Neuronal stem cell (in vitro differentiated cells): ENCODE measurements at regions not wholly inside any gene's neighbourhood (a gene's known extent, or its start where the extent isn't known, plus 50 kb on each side); places are given as distances from the start of the nearest gene placed in this dataset.

Experiments used
- DNase-seq: peaks from one replicate; pipeline ENCODE4 v3.0.0-alpha.2; 2013; ENCODE audit warnings: low spot score
- H2AFZ ChIP-seq: one replicate; pipeline ENCODE4 v1.6.1; 2013; ENCODE audit warnings: mild to moderate bottlenecking, low read length, inconsistent platforms
- H2AK5ac ChIP-seq: 2 replicates; pipeline ENCODE4 v1.6.1; 2013; ENCODE audit warnings: low read depth, mild to moderate bottlenecking, inconsistent platforms, low read length, moderate library complexity, mixed read lengths
- H2BK120ac ChIP-seq: 2 replicates; pipeline ENCODE4 v1.6.1; 2013; ENCODE audit warnings: low read depth, mild to moderate bottlenecking, inconsistent platforms, low read length, moderate library complexity, mixed read lengths
- H2BK12ac ChIP-seq: one replicate; pipeline ENCODE4 v1.6.1; 2013; ENCODE audit warnings: low read length, inconsistent platforms
- H2BK15ac ChIP-seq: 2 replicates; pipeline ENCODE4 v1.6.1; 2013; ENCODE audit warnings: mild to moderate bottlenecking, low read length, inconsistent platforms, mixed read lengths
- H2BK5ac ChIP-seq: one replicate; pipeline ENCODE4 v1.6.1; 2013; ENCODE audit warnings: inconsistent platforms, mild to moderate bottlenecking, low read length, moderate library complexity
- H3K14ac ChIP-seq: one replicate; pipeline ENCODE4 v1.6.1; 2013; ENCODE audit warnings: low read length, inconsistent platforms
- H3K18ac ChIP-seq: 2 replicates; pipeline ENCODE4 v1.6.1; 2013; ENCODE audit warnings: low read length, inconsistent platforms
- H3K23ac ChIP-seq: 2 replicates; pipeline ENCODE4 v1.6.1; 2013; ENCODE audit warnings: low read depth, mild to moderate bottlenecking, mixed read lengths, low read length, inconsistent platforms; ENCODE audit not compliant: poor library complexity
- H3K27ac ChIP-seq: replicated peaks from 3 replicates; pipeline ENCODE4 v1.5.1; 2013; ENCODE audit warnings: low read length, inconsistent platforms
- H3K27me3 ChIP-seq, 3 experiments: 2 replicates each; pipeline ENCODE4 v1.6.1; 2013; ENCODE audit warnings: low read length in 3 of 3, mild to moderate bottlenecking in 2 of 3, inconsistent platforms in 1 of 3, low read depth in 1 of 3, mixed read lengths in 1 of 3, moderate library complexity in 1 of 3; ENCODE audit not compliant: control insufficient read depth in 3 of 3, insufficient read depth in 3 of 3
- H3K36me3 ChIP-seq, 2 donors: replicated peaks in 1 of 2; 2 replicates each; pipeline ENCODE4 v1.6.1; 2013; ENCODE audit warnings: low read length in 2 of 2; ENCODE audit not compliant: control insufficient read depth in 2 of 2, insufficient read depth in 2 of 2
- H3K4ac ChIP-seq: 2 replicates; pipeline ENCODE4 v1.6.1; 2013; ENCODE audit warnings: inconsistent platforms, mild to moderate bottlenecking, low read length, moderate library complexity
- H3K4me1 ChIP-seq, 2 donors: 1 replicate in 1 of 2; 2 replicates in 1 of 2; pipeline ENCODE4 v1.6.1; 2013; ENCODE audit warnings: low read length in 2 of 2, low read depth in 1 of 2; ENCODE audit not compliant: control insufficient read depth in 2 of 2, insufficient read depth in 1 of 2
- H3K4me2 ChIP-seq: one replicate; pipeline ENCODE4 v1.6.1; 2013; ENCODE audit warnings: mild to moderate bottlenecking, low read length, inconsistent platforms; ENCODE audit not compliant: insufficient read depth, poor library complexity, severe bottlenecking
- H3K4me3 ChIP-seq, 2 donors: 2 replicates each; pipeline ENCODE4 v1.5.1; 2013; ENCODE audit warnings: low read length in 2 of 2, mild to moderate bottlenecking in 2 of 2, inconsistent platforms in 1 of 2, moderate library complexity in 1 of 2
- H3K79me1 ChIP-seq: one replicate; pipeline ENCODE4 v1.6.1; 2013; ENCODE audit warnings: low read depth, mild to moderate bottlenecking, inconsistent platforms, low read length, moderate library complexity
- H3K9ac ChIP-seq: one replicate; pipeline ENCODE4 v1.6.1; 2013; ENCODE audit warnings: mild to moderate bottlenecking, low read depth, low read length, inconsistent platforms; ENCODE audit not compliant: poor library complexity
- H3K9me3 ChIP-seq, 2 donors: replicated peaks in 1 of 2; 2 replicates each; pipeline versions ENCODE3 to v1.6.1; 2013; ENCODE audit warnings: low read length in 2 of 2, mild to moderate bottlenecking in 2 of 2, inconsistent platforms in 1 of 2, low read depth in 1 of 2, mixed read lengths in 1 of 2, moderate library complexity in 1 of 2; ENCODE audit not compliant: control insufficient read depth in 2 of 2, insufficient read depth in 1 of 2
- H4K8ac ChIP-seq: one replicate; pipeline ENCODE4 v1.6.1; 2013; ENCODE audit warnings: low read depth, mild to moderate bottlenecking, inconsistent platforms, low read length, moderate library complexity
- H4K91ac ChIP-seq: one replicate; pipeline ENCODE4 v1.6.1; 2013; ENCODE audit warnings: low read length, low read depth, mild to moderate bottlenecking, inconsistent platforms; ENCODE audit not compliant: poor library complexity
- WGBS, 2 donors: extraction: QIAGEN DNeasy Blood & Tissue Kit; methylation state at CpG; one replicate each; pipeline ENCODE4 v1.1.7; 2013; ENCODE audit warnings: missing lambda C conversion rate in 2 of 2, mixed read lengths in 1 of 2; ENCODE audit not compliant: insufficient read length in 2 of 2, insufficient replicate concordance in 1 of 2; ENCODE audit errors: extremely low coverage in 2 of 2; 5-methylcytosine and 5-hydroxymethylcytosine counted together

GRCh38 chr2:159880729-159881128, 82.7 kb upstream of the CD302 start:
- H2AK5ac ChIP-seq = no peak overlapping the region
- peaks cover 0 to 5% (median 0%) of the 10 kb centered on the region in 3 experiments for H3K27me3 ChIP-seq
- no peak overlapping the region for H2AFZ ChIP-seq
- H4K91ac ChIP-seq = no peak overlapping the region
- H2BK15ac ChIP-seq = no peak overlapping the region
- DNase-seq = no peak
- no peak overlapping the region for H2BK5ac ChIP-seq
- no peak overlapping the region for H3K4me2 ChIP-seq
- no peak overlapping the region for H3K23ac ChIP-seq
- H4K8ac ChIP-seq = no peak overlapping the region
- no peak overlapping the region for H3K4ac ChIP-seq
- H3K18ac ChIP-seq = no peak overlapping the region
- no peak overlapping the region for H3K9ac ChIP-seq
- WGBS, 2 donors = no CpG with 5 or more reads among the region's 8 CpGs
- no peaks in the 10 kb centered on the region for H3K9me3 ChIP-seq
- no peak overlapping the region for H3K14ac ChIP-seq
- H3K36me3 ChIP-seq = no peaks in the 10 kb centered on the region
- H3K27ac ChIP-seq = no peak overlapping the region
- H2BK120ac ChIP-seq = no peak overlapping the region
- H2BK12ac ChIP-seq = no peak overlapping the region
- H3K79me1 ChIP-seq = no peaks in the 10 kb centered on the region
- H3K4me1 ChIP-seq = peaks cover 0 to 2% of the 10 kb centered on the region in 2 donors
- H3K4me3 ChIP-seq = no peak overlapping the region

DNA sequence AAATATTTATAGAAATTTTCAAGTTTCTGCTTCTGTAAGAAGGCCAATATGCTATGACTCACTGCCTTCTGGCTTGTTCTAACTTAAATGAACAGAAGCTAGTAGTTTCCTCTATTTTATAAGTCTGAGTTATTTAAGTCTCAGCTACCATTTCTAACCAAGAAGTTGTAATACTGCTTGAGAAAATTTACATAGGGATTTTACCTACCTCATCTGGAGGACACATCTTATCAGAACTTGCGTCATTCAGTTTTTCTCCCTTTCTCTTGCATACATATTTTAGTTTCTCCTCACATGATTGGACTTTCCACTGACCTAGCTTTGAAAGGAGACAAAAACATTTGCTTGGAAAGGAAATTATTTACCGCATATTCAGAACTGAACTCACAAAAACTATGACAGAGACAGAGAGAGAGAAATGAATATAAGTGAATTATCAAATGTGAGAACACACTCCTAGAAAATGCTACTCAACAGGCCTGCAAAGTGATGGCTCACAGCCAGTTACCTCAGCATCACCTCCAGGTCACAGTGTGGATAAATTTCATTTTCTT, 81.1 kb upstream of the CD302 start:
- H3K4me3 ChIP-seq = no peak overlapping the region
- no peak overlapping the region for H2BK15ac ChIP-seq
- H2BK12ac ChIP-seq = no peak overlapping the region
- peaks cover 0 to 2% of the 10 kb centered on the region in 2 donors for H3K4me1 ChIP-seq
- H3K18ac ChIP-seq = no peak overlapping the region
- no peak for DNase-seq
- H2AFZ ChIP-seq = no peak overlapping the region
- H2BK5ac ChIP-seq = no peak overlapping the region
- H4K8ac ChIP-seq = no peak overlapping the region
- no peak overlapping the region for H4K91ac ChIP-seq
- H3K27ac ChIP-seq = no peak overlapping the region
- no peak overlapping the region for H3K4me2 ChIP-seq
- no peak overlapping the region for H2BK120ac ChIP-seq
- no CpG with 5 or more reads among the region's 2 CpGs for WGBS, 2 donors
- no peak overlapping the region for H3K23ac ChIP-seq
- H3K9me3 ChIP-seq = no peaks in the 10 kb centered on the region
- H3K9ac ChIP-seq = no peak overlapping the region
- H3K36me3 ChIP-seq = no peaks in the 10 kb centered on the region
- H3K79me1 ChIP-seq = no peaks in the 10 kb centered on the region
- peaks cover 0 to 3% (median 0%) of the 10 kb centered on the region in 3 experiments for H3K27me3 ChIP-seq
- no peak overlapping the region for H2AK5ac ChIP-seq
- H3K4ac ChIP-seq = no peak overlapping the region
- no peak overlapping the region for H3K14ac ChIP-seq

DNA sequence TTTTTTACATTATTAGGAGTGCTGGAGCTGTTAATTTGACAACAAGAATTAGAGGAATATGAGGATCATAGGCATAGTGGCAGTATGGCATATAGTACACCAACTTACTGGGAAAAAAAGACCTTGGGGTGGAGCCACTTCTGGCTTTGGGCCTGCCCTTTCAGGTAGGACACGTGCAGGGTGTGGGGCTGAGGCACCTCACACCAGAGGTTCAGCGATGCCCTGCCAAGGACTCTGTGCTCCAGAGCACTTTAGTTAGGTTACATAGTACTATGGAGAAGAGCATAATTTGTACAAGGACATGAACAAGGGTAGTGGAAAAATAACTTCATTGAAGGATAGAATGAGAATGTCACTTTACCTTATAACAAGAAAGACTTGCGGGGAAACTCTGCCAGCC, 77.1 kb upstream of the CD302 start:
- Histone ChIP-seq H2AK5ac (no peak overlapping the region), H3K9me3 (no peaks in the 10 kb centered on the region), H2BK15ac (no peak overlapping the region), H3K9ac (no peak overlapping the region), H3K23ac (no peak overlapping the region), H3K36me3 (no peaks in the 10 kb centered on the region), H2AFZ (no peak overlapping the region), H2BK120ac (no peak overlapping the region), H3K14ac (no peak overlapping the region), H3K4me2 (no peak overlapping the region), H3K4me3 (no peak overlapping the region), H4K8ac (no peak overlapping the region), H2BK5ac (no peak overlapping the region), H4K91ac (no peak overlapping the region), H3K4ac (no peak overlapping the region), H3K27ac (no peak overlapping the region), H2BK12ac (no peak overlapping the region), H3K79me1 (no peaks in the 10 kb centered on the region), H3K4me1 (no peaks in the 10 kb centered on the region), H3K18ac (no peak overlapping the region), H3K27me3 (peaks cover 0 to 2% (median 0%) of the 10 kb centered on the region in 3 experiments)
- WGBS, 2 donors = no CpG with 5 or more reads among the region's 3 CpGs
- no peak for DNase-seq

DNA sequence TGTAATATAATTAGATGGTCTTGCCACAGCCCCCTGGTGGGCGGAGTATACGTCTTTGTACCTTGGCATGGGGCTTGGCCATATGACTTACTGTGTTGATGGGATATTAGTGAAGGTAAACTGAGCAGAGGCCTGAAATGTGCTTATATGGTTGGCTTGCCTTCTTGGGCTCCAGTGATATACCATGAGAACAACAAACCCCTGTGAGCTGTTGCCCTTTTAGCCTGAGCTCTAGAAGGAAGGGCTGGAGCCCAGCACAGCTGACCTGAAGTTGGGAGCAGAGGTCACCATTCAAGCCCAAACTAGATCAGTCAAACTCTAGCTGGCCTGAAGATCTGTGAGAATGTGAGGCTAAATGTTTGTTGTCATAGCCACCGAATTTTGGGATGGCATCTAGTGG, 75.2 kb upstream of the CD302 start:
- no peak overlapping the region for H3K18ac ChIP-seq
- DNase-seq = no peak
- no peak overlapping the region for H2AK5ac ChIP-seq
- peak overlapping the region; percentile 21 for H2AFZ ChIP-seq
- H3K9me3 ChIP-seq = no peaks in the 10 kb centered on the region
- H2BK120ac ChIP-seq = no peak overlapping the region
- no peaks in the 10 kb centered on the region for H3K36me3 ChIP-seq
- H4K8ac ChIP-seq = no peak overlapping the region
- H2BK15ac ChIP-seq = no peak overlapping the region
- H4K91ac ChIP-seq = no peak overlapping the region
- no peak overlapping the region for H3K23ac ChIP-seq
- H3K14ac ChIP-seq = no peak overlapping the region
- no peak overlapping the region for H3K4me3 ChIP-seq
- no CpG with 5 or more reads among the region's 3 CpGs for WGBS, 2 donors
- H3K4me1 ChIP-seq = no peaks in the 10 kb centered on the region
- no peak overlapping the region for H2BK5ac ChIP-seq
- H3K4me2 ChIP-seq = no peak overlapping the region
- no peaks in the 10 kb centered on the region for H3K79me1 ChIP-seq
- no peak overlapping the region for H3K9ac ChIP-seq
- no peak overlapping the region for H3K27ac ChIP-seq
- no peak overlapping the region for H3K4ac ChIP-seq
- peaks cover 0 to 2% (median 0%) of the 10 kb centered on the region in 3 experiments for H3K27me3 ChIP-seq
- no peak overlapping the region for H2BK12ac ChIP-seq
